HepG2 (cell line): ENCODE measurements at regions not wholly inside any gene's neighbourhood (a gene's known extent, or its start where the extent isn't known, plus 50 kb on each side); places are given as distances from the start of the nearest gene placed in this dataset.

Experiments used
- ATAC-seq: fragments of 200-7000 bp; cut with Tn5 transposase; 3 replicates; pipeline ENCODE4 v1.9.1; 2020; ENCODE audit warnings: mild to moderate bottlenecking, moderate library complexity
- BruUV-seq: library from RNA; stranded (reverse); fragments of 400-500 nt; replicated peaks from 2 replicates; lab custom pipeline; 2021; lab: Mats Ljungman, UMichigan
- CTCF ChIA-PET: fragments of 300-600 bp; formaldehyde crosslinking; extraction: SDS; loops from one replicate; lab custom pipeline; 2021; ENCODE audit warnings: low total read pairs, inconsistent platforms, low intra/inter-chr PET ratio; lab: Yijun Ruan, JAX
- POLR2A ChIA-PET: fragments of 350-600 bp; sonication (Branson Sonifier 250); formaldehyde crosslinking; loops from one replicate; lab custom pipeline; 2020; ENCODE audit warnings: antibody characterized with exemption, inconsistent platforms; lab: Yijun Ruan, JAX
- DNase-seq: peaks from one replicate; pipeline ENCODE4 v3.0.0-alpha.2; 2015; ENCODE audit warnings: low spot score
- FAIRE-seq: peaks from 3 replicates; lab custom pipeline; 2011; peaks lifted over from hg19 to GRCh38; lab: Jason Lieb, UNC
- H2AFZ ChIP-seq: one replicate; pipeline ENCODE4 v1.6.1; 2011; ENCODE audit warnings: low read length, inconsistent platforms
- H3K27ac ChIP-seq: fragments of 300-600 bp; 3 replicates; pipeline ENCODE4 v1.8.0; 2011; ENCODE audit warnings: mixed run types, mild to moderate bottlenecking, mixed read lengths, low read length, inconsistent platforms; ENCODE audit not compliant: insufficient read depth; ENCODE audit errors: extremely low read length
- H3K27me3 ChIP-seq, 2 experiments: fragments of 200-600 bp in 1 of 2; 2 replicates in 1 of 2; 3 replicates in 1 of 2; pipeline versions ENCODE4 v1.6.0 to v1.8.0; 2011; ENCODE audit warnings: low read length in 2 of 2, mild to moderate bottlenecking in 2 of 2, moderate library complexity in 2 of 2, inconsistent platforms in 1 of 2; ENCODE audit not compliant: insufficient read depth in 2 of 2, control insufficient read depth in 1 of 2
- H3K36me3 ChIP-seq, 2 experiments: fragments of 200-600 bp in 1 of 2; replicated peaks in 1 of 2; 2 replicates in 1 of 2; 3 replicates in 1 of 2; pipeline versions ENCODE4 v1.5.1 to v1.8.0; 2011; ENCODE audit warnings: low read length in 2 of 2, inconsistent platforms in 1 of 2; ENCODE audit not compliant: insufficient read depth in 2 of 2, control insufficient read depth in 1 of 2
- H3K4me1 ChIP-seq: 2 replicates; pipeline ENCODE4 v1.5.1; 2012; ENCODE audit warnings: low read length, inconsistent platforms; ENCODE audit not compliant: insufficient read depth
- H3K4me2 ChIP-seq: 2 replicates; pipeline ENCODE4 v1.6.0; 2011; ENCODE audit warnings: low read depth, low read length, inconsistent platforms
- H3K4me3 ChIP-seq, 3 experiments: fragments of 200-600 bp in 1 of 3; sonication (generic), shearing (Covaris generic) in 1 of 3; replicated peaks in 1 of 3; 2 replicates each; pipeline ENCODE4 v1.5.1; 2011 to 2016; ENCODE audit warnings: low read length in 3 of 3, inconsistent platforms in 2 of 3, low read depth in 2 of 3, mild to moderate bottlenecking in 2 of 3, control low read depth in 1 of 3, mixed read lengths in 1 of 3; ENCODE audit not compliant: insufficient read depth in 1 of 3
- H3K79me2 ChIP-seq: one replicate; pipeline ENCODE4 v1.6.1; 2011; ENCODE audit warnings: low read length, inconsistent platforms; ENCODE audit not compliant: insufficient read depth
- H3K9ac ChIP-seq: 2 replicates; pipeline ENCODE4 v1.6.0; 2011; ENCODE audit warnings: mild to moderate bottlenecking, low read depth, low read length, inconsistent platforms; ENCODE audit not compliant: insufficient read depth
- H3K9me3 ChIP-seq: 2 replicates; pipeline ENCODE4 v1.5.1; 2012; ENCODE audit warnings: mild to moderate bottlenecking, low read length
- H4K20me1 ChIP-seq: 2 replicates; pipeline ENCODE4 v1.6.0; 2011; ENCODE audit warnings: inconsistent platforms, mild to moderate bottlenecking, low read length, moderate library complexity; ENCODE audit not compliant: insufficient read depth
- E2F5 ChIP-seq: sonication (generic); formaldehyde crosslinking; conservative IDR thresholded peaks from 2 replicates; pipeline ENCODE4 v1.4.0; 2020; ENCODE audit warnings: missing genetic modification reagents
- GPN1 ChIP-seq: sonication (generic); formaldehyde crosslinking; IDR thresholded peaks from 2 replicates; pipeline ENCODE4 v1.5.1; 2020; ENCODE audit warnings: missing genetic modification reagents, borderline replicate concordance
- RFXAP ChIP-seq: sonication (generic); formaldehyde crosslinking; IDR thresholded peaks from 2 replicates; pipeline ENCODE4 v1.4.0; 2020; ENCODE audit warnings: missing genetic modification reagents, borderline replicate concordance
- SP5 ChIP-seq: IDR thresholded peaks from 2 replicates; pipeline ENCODE4 v1.6.1; 2016; ENCODE audit warnings: low read depth, borderline replicate concordance
- TEAD3 ChIP-seq: optimal IDR thresholded peaks from 2 replicates; pipeline ENCODE3; 2016; ENCODE audit warnings: borderline replicate concordance
- TERF1 ChIP-seq: sonication (generic); formaldehyde crosslinking; IDR thresholded peaks from 2 replicates; pipeline ENCODE4 v1.8.0; 2022; ENCODE audit warnings: mild to moderate bottlenecking, missing genetic modification reagents, moderate library complexity
- ZEB1 ChIP-seq: IDR thresholded peaks from 2 replicates; pipeline ENCODE4 v1.6.1; 2012; ENCODE audit warnings: mild to moderate bottlenecking, low read depth, inconsistent platforms; ENCODE audit not compliant: insufficient replicate concordance
- ZFX ChIP-seq: sonication (generic); formaldehyde crosslinking; IDR thresholded peaks from 2 replicates; pipeline ENCODE4 v1.4.0; 2020; ENCODE audit warnings: mild to moderate bottlenecking, low read depth, missing genetic modification reagents, moderate library complexity
- ZNF280D ChIP-seq: sonication (generic); formaldehyde crosslinking; IDR thresholded peaks from 2 replicates; pipeline ENCODE4 v1.5.1; 2020; ENCODE audit warnings: mild to moderate bottlenecking, missing genetic modification reagents
- ZNF329 ChIP-seq: sonication (generic); formaldehyde crosslinking; IDR thresholded peaks from 2 replicates; pipeline ENCODE4 v1.9.0; 2021; ENCODE audit warnings: low read depth, mild to moderate bottlenecking, missing genetic modification reagents
- ZNF670 ChIP-seq: sonication (generic); formaldehyde crosslinking; IDR thresholded peaks from 2 replicates; pipeline ENCODE4 v1.8.0; 2022; ENCODE audit warnings: mild to moderate bottlenecking, missing genetic modification reagents, borderline replicate concordance
- ZNF780A ChIP-seq: sonication (generic); formaldehyde crosslinking; IDR thresholded peaks from 2 replicates; pipeline ENCODE4 v1.8.0; 2022; ENCODE audit warnings: mild to moderate bottlenecking, missing genetic modification reagents, moderate library complexity
- ZNF850 ChIP-seq: sonication (generic); formaldehyde crosslinking; conservative IDR thresholded peaks from 2 replicates; pipeline ENCODE4 v1.9.0; 2021; ENCODE audit warnings: mild to moderate bottlenecking, missing genetic modification reagents
- WGBS: methylation state at CpG from one replicate; pipeline ENCODE4 v1.1.6; 2017; ENCODE audit warnings: low lambda C conversion rate; 5-methylcytosine and 5-hydroxymethylcytosine counted together
- in situ Hi-C: cut with HindIII; loops from 2 replicates; pipeline ENCODE4 v1.10.0; 2017; ENCODE audit warnings: low pct_unique_long_range_greater_than_20kb; ENCODE audit not compliant: extremely low pct_ligation_motif_present
- intact Hi-C: fragments of 100-400 bp; cut with micrococcal nuclease; formaldehyde crosslinking; loops from one replicate; pipeline ENCODE4 v1.10.0; 2022; ENCODE audit not compliant: unreplicated experiment

DNA sequence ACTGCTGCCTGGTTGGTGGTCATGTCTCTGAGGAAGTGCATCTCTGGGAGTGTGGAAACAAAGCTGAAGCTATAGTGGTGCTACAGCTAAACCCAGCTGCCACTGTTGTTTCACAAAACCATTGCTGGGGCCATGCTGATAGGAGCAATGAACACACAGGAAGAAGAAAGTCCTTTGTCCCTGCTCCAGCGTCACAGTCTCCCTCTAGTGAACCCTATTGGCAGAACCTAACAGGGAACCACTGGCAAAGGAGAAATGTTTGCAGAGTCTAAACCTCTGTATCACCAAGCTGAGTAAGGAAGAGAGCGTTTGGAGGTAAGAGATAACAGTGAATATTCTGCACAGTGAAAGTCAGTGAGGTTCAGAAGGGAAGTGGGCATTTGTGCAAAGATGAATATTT is 244.0 kb downstream of the YTHDC2 start:
- H3K4me2 ChIP-seq, result no peak overlapping the region
- no peaks in the 10 kb centered on the region for H3K27me3 ChIP-seq
- H3K79me2 ChIP-seq, result no peaks in the 10 kb centered on the region
- no peak for ATAC-seq
- H2AFZ ChIP-seq, result no peak overlapping the region
- WGBS, result 0% methylated on average over 2 of the region's 2 CpGs
- H3K27ac ChIP-seq, result no peak overlapping the region
- no peaks in the 10 kb centered on the region for H3K9me3 ChIP-seq
- BruUV-seq, result no TSS peak
- in situ Hi-C loops, result no loop called here
- intact Hi-C loops, result no loop called here
- FAIRE-seq, result no peak
- DNase-seq, result no peak
- no peak overlapping the region for H3K4me3 ChIP-seq
- no peaks in the 10 kb centered on the region for H3K4me1 ChIP-seq
- ChIA-PET CTCF (no interaction called here), POLR2A (no interaction called here)
- H3K9ac ChIP-seq, result no peak overlapping the region
- no peaks in the 10 kb centered on the region for H3K36me3 ChIP-seq
- no peaks in the 10 kb centered on the region for H4K20me1 ChIP-seq
- TF ChIP-seq ZNF329, result no peak
- no peak for TF ChIP-seq ZNF850
- TF ChIP-seq E2F5 (CRISPR knock-in tag), result no peak
- no peak for TF ChIP-seq RFXAP (CRISPR knock-in tag)
- no peak for TF ChIP-seq ZEB1
- TF ChIP-seq ZNF670 (CRISPR knock-in tag), result no peak
- no peak for TF ChIP-seq TERF1
- no peak for TF ChIP-seq ZNF280D (CRISPR knock-in tag)
- no peak for TF ChIP-seq ZNF780A
- TF ChIP-seq GPN1 (CRISPR knock-in tag), result no peak
- TF ChIP-seq SP5, result no peak
- no peak for TF ChIP-seq TEAD3 (CRISPR knock-in tag)
- no peak for TF ChIP-seq ZFX
